SW 1271 (cell line): ENCODE measurements at regions not wholly inside any gene's neighbourhood (a gene's known extent, or its start where the extent isn't known, plus 50 kb on each side); places are given as distances from the start of the nearest gene placed in this dataset.

Experiments used
- DNase-seq, 2 experiments: peaks; one replicate each; lab custom pipeline; 2025; lab: John Stamatoyannopoulos, UW

DNA sequence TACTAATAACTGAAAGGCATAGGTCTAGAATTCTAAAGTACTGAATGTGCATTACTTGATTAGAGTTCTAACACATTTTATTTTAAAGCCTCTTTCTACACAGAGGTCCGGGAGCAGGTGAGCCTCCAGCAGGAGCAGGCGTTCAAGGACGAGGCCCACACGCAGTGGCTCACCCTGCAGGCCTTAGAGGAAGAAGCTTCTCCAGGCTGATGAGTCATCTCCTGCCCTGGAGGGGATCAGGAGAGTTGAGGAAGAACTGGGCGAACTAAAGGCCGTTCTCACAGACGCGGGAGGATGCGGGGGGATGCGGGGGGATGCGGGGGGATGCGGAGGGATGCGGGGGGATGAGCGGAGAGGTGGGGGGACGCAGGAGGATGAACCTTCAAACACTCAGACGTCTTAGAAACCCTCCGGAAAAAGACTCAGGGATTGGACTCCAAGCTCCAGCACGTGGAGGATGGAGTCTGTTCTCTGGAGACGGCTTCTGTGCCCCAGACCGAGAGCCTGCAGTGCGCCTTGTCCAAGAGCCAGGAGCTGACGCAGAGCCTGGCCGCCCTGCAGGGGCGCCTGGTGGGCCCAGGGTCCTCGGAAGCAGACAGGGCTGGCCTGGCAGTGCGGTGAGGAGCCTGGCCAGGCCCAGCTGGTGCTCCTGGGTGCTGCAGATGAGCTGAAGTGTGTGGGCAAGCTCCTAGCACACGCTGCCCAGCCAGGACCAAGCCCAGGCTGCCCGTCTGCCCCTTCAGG lies 433.7 kb upstream of the TPK1 start:
- no peak for DNase-seq

DNA sequence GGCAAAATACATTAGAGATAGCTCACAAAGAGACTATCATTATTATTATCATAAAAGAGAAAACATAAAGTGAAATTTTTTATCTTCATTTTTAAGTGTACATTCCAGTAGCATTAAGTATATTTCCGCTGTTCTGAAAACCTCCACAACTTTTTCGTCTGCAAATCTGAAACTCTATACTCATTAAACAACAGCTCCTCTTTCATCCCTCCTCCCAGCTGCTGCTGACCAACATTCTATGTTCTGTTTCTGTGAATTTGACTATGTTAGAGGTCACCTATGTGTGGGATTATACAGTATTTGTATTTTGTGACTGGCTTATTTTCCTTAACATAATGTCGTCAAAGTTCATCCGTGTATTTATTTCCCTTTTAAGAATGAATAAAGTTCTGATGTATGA lies 429.3 kb upstream of the TPK1 start:
- no peak for DNase-seq

DNA sequence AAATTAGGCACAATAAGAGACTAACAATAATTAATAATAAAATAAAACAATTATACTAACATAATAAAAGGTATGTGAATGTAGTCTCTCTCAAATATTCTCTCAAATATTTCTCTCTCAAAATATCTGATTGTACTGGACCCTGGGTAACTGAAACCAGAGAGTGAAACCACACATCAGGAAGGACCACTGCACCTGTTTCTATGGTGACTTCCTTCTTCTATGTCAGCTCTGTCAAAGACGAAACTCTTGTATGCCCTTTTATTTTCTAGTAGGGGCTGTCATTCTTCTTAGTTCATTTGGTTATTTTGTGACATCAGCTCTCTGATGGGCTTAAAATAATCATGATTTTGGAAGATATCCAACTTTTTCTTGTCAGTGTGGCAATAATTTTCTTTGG lies 428.0 kb upstream of the TPK1 start:
- no peak for DNase-seq

DNA sequence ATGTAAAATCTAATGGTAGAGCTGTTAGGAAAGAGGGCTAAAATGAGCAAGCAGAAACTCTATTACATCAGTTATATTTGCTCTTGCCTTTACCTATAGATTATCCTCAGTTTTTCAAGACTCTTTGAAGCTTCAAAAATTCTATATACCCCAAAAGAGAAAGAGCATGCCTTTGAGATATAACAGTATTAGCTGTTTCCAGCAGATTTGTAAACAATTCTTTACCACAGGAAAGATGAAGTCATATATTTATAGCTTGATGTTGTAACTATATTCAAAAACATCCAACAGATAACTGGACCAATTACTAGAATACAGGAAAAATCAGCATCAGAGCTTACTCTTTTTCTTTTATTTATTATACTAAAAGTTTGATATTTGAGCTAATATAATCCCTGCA lies 416.2 kb upstream of the TPK1 start:
- DNase-seq = no peak

DNA sequence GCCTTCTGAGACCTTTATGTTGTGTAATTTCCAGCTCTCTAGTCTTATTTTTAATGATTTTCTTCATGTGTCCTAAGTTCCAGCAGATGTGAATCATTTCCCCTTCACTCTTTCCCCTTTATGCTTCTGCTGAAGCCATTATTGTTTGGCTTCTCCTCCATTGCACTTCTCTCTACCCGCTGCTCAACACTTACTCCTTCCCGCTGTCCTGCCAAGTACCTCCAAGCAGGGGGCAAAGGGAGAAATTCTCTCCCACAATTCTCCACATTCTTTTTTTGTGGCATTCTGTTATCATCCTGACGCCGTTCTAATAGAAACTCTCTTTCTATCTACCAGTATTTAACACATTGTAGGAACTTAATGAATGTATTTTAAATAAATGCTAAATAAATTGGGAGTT lies 388.9 kb upstream of the TPK1 start:
- no peak for DNase-seq

DNA sequence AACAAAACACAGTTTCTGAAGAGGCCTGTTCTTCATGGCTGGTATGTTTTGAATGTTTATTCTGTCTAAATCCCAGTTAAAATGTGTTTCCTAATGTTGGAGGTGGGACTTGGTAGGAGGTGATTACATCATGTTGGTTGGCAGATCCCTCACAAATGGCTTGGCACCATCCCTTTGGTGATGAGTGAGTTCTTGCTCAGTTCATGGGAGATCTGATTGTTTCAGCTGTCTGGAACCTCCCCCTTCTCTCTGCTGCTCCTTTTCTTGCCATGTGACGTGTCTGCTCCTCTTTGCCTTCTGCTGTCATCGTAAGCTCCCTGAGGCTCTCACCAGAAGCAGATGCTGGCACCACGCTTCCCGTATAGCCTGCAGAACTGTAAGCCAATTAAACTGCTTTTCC lies 383.6 kb upstream of the TPK1 start:
- DNase-seq = no peak

DNA sequence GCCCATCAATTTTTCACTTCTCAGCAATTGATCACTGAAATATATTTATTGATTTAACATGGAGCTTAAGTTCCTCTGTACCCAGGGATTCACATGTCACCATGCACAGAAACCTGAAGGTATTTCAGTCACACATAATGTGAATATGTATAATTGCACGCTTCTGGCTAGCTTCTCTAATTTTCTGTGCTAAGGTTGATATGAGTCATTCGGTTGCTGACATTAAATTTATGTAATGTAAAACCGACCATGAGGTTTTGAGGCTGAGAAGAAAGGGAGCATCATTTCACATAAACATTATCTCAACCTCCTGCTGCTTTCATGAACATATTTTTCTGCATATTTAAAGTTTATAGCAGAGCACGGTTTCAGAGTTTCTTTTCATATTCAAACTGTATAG lies 381.0 kb upstream of the TPK1 start:
- DNase-seq = no peak

DNA sequence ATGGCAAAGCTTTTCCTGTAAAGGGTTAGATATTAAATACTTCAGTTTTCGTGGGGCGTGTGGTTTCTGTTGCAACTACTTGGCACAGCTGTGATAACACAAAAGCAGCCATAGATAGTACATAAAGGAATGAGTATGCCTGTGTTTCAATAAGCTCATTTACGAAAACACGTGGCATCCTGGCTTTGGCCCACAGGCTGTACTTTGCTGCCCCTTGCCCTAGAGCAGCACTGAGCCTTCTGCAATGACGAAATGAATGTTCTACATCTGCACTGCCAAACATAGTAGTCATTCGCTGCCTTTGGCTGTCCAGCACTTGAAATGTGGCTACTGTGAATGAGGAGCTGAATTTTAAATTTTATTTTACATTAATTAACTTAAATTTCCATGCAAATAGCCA lies 376.2 kb upstream of the TPK1 start:
- no peak for DNase-seq

DNA sequence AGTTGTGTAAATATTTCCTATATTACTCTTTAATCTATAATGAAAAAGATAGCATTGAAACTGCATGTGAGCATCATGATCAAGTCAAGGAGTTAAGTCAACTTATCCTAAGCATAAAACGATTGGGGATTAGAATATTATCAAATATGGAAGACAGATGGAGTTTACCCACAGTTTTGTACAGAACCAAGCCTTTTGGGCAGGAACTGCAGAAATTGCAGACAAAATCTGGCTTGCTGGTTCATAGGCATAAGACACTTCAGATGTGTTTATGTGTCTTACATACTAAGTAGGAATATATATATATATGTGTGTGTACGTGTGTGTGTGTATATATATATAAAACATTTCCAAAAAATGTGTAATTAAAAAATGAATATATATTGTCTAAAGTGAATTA lies 375.4 kb upstream of the TPK1 start:
- DNase-seq = no peak

DNA sequence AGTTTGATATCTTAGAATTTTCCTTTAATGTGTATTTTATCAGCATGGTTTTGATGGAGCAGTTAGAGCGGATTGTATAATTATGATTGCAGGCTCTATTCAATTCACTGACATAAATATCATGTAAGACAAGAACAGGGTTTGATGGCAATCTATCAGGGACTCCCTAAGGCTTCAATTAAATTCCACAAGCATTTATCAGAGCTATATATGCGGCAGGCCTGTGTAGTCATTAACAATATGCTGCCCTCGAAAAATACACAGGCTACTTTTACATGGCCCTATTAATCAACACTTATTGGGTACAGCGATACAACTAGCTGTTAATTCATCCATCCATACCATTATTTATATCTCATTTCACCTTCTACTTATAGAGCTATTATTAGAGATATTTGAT lies 358.1 kb upstream of the TPK1 start:
- DNase-seq = no peak

DNA sequence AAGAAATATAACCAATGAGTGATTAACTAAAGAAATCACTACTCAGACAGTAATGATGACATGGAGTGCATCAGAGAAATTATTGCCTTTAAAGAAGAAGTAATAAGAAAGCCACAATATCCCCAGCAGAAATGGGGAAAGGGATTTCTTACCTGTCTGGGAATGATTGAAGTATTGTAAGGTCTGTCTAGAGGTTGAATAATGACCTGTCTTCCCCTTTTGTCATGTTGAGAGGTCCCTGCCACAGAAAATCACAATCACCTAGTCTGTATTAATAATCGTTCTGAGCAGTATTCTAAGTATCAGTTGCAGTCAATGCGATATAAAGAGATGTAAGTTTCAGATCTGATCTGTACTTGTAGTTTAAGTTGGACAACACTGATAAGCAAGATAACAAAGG lies 349.1 kb upstream of the TPK1 start:
- DNase-seq = no peak

DNA sequence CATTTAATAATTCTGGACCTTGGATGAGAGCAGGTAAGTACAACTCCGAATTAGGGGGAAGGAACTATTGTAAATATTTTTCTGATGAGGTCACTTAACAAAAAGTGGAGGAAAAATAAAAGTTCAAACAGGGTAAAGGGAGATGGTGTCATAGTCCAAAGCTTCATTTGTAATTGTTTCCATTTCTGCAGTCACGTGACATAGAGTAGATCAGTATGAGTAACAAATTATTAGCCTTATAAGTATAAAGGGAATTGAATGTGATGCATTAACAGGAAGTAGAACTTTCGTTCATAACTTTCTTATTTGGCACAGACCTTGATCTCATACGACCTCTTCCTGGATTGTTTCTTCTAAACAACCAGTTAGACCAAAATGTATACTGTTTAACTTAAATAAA lies 347.2 kb upstream of the TPK1 start:
- DNase-seq = no peak

DNA sequence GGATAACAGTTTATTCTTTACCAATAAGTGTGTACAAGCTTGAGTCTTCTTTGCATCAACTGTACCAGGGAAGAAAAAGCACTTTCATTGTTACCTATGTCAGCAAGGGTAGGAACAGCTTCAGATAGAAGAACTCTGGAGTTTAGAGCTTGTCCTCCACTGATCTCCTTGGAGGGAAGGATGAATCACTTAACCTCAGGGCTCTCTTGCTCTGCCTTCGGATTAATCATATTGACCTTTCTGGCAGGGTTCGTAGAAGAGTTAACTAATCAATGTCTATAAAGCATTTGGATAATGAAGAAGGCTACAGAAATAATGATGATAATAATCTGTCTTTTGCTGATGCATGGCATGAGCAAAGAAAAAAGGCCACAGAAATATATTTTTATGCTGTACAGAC lies 339.5 kb upstream of the TPK1 start:
- no peak for DNase-seq

DNA sequence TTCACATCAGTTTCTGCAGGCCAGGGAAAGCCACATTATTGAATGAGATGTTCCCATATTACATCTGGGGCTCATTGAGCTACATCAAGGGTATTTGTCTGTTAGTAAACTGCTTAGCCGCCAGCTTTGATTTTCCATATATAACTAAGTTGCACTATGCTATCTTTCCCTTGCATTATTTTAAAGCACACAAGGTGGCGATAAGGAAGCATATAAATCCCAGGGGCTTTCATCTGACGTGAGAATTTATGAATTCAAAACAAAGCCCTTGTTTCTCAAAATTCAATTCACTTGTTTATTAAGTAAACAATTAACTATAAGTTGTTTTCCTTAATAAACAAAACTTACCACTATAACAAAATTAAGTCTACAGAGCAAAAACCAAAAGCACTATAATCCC lies 334.1 kb upstream of the TPK1 start:
- no peak for DNase-seq

DNA sequence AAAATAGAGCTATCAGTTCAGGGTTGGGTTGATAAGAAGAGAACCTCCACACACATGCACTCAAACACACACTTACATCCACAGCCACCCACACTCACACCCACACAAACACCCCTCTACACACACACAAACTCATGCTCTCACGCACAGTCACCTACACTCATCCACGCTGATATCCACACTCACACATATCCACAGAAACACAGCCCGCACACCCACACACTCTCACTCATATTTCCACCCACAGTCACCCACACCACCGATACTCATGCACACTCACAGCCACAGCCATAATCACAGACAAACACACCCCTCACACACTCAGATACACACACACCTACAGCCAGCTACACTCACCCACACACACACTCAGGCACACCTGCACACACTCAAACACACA lies 333.0 kb upstream of the TPK1 start:
- no peak for DNase-seq

DNA sequence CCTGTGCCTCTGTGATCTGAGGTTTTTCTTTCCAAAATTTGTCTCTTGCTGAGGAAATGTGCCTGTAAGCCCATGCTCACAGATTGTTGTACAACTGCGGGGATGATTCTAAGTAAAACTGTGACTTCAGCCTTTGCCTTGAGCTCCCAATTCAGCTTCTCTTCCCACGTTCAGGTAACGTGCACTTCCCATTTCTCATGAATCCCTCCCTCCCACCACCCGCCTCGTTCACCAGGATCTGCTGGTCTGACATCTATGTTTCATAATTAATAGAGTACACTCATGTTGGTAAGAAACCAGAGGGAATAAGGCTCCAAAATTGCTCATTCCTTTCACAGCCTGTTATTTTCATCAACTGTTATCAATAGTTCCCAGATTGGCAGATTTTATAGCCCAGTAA lies 332.6 kb upstream of the TPK1 start:
- DNase-seq = no peak

DNA sequence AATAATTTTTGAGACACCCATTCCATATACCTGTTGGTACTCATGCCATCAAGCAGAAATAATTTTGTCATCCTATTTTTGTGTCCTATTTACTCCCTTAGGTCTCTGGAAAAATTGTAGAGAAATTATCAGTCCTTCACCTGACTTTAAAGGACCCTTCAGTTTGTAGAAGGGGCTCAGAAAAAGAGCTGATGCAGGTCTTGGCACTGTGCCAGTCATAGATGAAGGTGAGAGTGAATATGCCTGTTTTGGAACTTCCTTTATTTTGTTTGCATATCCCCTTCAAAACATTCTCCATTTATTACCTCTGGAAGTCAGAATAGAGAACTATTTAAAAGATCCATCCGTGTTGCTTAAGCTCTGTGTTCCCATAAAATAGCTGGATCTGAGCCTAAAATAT lies 321.0 kb upstream of the TPK1 start:
- DNase-seq = no peak

DNA sequence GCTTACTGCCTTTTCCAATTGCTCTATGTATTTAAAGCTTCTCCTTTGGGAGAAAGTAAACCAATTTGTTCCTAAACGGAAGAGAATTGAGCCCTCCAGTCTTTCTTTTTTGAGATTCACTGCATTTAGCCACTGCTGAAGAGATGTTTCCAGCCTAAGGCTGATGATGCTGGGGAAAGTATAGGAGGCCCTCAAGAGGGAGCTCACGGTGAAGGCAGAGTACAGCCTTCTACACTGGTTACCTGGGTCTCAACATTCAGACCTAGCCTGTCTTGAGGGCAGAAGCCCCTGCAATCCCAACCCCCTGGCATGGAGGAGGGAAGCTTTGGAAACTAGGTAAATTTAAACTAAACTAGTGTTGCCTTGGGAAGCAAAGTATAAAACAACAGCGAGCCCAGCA lies 316.7 kb upstream of the TPK1 start:
- DNase-seq = no peak

DNA sequence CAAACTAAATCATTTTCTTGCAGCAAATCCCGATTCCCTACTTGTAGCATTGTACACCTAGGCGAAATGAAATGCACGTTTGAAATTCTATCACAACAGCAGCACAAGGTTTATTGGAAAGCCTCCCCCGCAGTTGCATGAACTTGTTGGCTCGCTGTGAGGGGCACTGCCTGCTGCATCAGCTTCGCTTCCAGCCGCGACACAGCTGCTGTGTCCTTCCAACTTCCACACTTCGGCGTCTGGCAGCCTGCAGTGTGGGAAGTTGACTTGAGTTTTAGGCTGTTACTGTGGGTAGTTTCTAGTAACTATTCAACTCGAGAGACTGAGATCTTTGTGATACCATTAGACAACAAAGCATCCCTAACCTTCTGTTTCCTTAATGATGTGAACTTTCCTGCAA lies 315.8 kb upstream of the TPK1 start:
- DNase-seq = no peak

DNA sequence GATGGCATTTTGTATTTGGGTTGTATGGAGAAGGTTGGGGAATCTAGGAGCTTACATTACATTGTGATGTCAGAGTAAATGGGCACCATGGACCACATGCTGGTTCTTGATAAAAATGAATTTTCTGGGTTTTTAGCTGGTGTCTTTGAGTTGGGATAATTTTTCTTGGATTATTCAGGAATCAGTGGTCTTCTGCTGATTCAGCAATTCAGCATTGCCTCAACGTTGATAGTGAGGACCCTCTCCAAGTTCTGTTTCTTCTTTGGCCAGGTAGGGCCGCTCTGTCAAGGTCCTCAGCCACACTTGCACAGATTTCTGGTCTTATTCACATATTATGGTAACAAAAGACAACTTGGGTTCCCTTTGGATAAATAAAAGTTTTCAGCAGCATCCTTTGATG lies 312.0 kb upstream of the TPK1 start:
- DNase-seq = no peak

DNA sequence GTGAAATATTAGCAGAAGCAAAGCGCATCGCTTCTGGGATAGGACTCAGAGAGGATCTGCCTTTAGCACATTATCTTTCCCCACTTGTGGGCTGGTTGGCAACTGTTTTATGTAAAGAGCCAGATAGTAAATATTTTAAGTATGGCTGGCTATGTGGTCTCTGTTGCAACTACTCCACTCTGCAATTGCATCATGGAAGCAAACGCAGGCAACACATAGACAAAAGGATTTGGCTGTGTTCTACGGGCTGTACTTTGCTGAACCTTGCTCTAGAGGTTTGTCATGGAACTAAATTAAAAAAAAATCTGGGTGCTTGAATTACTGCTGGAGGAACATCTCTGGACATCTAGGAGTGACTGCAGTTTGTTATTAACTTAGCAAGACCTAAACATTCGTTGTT lies 307.8 kb upstream of the TPK1 start:
- DNase-seq = no peak

DNA sequence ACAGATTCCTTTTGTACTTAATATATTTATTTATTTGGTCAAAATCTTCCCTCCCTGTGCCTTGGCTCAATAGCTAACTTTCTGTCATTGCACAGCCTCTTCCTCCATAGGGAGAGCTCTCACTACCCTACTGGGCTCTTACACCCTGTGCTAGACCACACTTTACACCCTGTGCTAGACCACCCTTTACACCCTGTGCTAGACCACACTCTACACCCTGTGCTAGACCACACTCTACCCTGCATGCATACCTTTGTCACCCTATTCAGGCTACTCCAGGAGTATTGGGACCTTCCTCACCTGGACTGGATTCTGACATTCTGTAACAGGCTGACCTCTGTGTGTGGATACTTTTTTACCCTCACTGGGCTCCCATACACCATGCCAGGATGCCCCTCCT lies 298.5 kb upstream of the TPK1 start:
- DNase-seq = no peak

DNA sequence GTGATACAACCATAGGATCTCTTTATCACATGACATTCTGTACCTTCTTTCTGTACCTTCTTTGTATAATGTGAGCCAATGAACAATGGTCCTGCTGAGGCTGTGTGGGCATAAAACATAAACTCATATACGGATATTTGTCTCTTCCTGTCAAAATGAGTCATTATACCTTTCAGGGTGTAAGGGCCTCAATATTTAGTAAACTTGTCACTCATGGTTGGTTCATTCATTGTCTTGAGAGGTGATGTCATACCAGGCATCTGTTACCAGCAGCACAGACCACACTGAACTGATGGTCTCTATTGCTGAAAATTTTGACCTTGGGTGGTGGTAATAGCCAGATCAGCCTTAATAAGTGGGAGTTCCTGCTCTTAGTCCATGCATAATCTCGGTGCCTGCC lies 287.6 kb upstream of the TPK1 start:
- no peak for DNase-seq

DNA sequence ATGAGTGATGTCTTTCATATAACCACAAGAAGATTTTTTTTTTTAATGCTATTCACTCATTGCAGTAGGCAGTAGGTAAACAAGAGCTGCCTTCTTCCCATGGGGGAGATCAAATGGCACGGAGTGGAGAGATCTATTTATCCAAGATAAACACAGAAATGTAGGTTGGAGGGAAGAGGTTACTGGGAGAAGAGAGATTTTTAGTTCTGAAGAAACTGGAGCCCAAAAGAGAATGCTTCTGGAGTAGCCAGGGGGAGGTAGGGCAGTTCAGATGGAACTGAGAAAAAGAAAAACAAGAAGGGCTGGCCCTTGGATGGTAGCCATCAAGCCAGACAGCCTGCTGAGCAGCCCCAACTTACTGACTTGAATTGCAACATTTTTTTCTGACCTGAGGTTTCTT lies 270.1 kb upstream of the TPK1 start:
- DNase-seq = no peak

DNA sequence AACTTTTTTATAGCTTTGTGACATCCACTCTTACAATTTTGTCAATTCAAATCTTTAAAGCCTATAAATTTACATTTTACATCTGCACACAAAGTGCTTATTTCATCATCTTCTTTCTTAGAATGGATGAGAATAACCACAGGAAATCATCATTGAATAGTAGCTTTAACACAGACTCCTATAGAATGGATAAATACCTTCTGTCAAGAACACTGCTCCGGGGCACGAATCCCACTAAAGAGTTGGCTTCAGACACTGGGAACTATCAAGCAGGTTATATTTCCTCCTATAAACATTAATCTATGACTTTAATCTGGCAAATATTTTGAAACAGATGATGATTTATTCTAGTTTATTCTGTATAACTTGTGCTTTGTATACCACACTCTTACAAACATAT lies 269.7 kb upstream of the TPK1 start:
- DNase-seq = no peak
